NCI-H1694 (cell line): ENCODE measurements at regions not wholly inside any gene's neighbourhood (a gene's known extent, or its start where the extent isn't known, plus 50 kb on each side); places are given as distances from the start of the nearest gene placed in this dataset.
"Not testable (repeated sequence)": the region's sequence is repeated elsewhere in the genome, so short reads cannot be mapped to it uniquely, and the experiment has no call there.

ENCODE experiments used
- DNase-seq: peaks from one replicate; lab custom pipeline; 2025; lab: John Stamatoyannopoulos, UW

- no peak for DNase-seq
Observed at GRCh38 chr5:92283521-92283920, 900.4 kb upstream of the ARRDC3 start.

GRCh38 chr5:92271750-92272149, 888.6 kb upstream of the ARRDC3 start:
- DNase-seq, result not testable (repeated sequence)

GRCh38 chr5:92268343-92268742, 885.2 kb upstream of the ARRDC3 start:
- DNase-seq, result no peak

- no peak for DNase-seq
Observed at GRCh38 chr5:92267830-92268229, 884.7 kb upstream of the ARRDC3 start.

- no peak for DNase-seq
Observed at GRCh38 chr5:92265804-92266203, 882.7 kb upstream of the ARRDC3 start.

DNA sequence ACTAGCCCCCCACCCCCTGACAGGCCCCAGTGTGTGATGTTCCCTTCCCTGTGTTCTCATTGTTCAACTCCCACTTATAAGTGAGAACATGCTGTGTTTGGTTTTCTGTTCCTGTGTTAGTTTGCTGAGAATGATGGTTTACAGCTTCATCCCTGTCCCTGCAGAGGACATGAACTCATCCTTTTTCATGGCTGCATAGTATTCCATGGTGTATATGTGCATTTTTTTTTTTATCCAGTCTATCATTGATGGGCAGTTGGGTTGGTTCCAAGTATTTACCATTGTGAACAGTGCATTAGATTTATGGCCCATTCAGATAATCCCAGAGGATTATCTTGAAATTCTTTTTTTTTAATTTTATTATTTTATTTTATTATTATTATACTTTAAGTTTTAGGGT, 872.5 kb upstream of the ARRDC3 start:
- not testable (repeated sequence) for DNase-seq

- DNase-seq, result no peak
Observed at GRCh38 chr5:92248518-92248917, 865.4 kb upstream of the ARRDC3 start.

DNA sequence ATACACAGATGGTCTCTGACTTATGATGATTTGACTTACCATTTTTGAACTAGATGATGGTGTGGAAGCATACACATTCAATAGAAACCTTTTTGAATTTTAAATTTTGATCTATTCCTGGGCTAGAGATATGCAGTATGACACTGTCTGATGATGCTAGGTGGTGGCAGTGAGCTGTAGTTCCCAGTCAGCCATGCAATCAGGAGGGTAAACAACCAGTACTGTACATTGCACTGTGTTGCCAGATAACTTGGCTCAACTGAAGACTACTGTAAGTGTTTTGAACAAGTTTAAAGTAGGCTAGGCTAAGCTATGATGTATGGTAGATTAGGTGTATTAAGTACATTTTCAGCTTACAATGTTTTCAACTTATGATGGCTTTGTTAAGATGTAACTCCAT, 859.1 kb upstream of the ARRDC3 start:
- no peak for DNase-seq

DNA sequence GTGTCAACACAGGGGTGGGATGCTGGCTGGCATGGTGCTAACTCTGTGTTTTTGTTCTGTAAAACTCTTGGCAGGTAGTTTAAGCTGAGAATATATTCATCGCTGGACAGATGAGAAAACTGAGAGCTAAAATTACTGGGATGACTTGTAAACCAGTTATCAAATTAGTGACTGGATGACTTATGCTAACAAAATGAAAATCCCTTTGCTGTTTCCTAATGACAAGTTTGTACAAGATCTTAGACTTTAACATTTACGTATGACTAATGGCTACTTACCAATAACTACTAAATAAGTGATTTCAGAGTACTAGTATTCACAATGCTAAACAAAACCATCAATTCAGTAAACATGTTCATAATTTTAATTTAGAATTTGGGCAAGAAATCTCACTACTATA, 854.8 kb upstream of the ARRDC3 start:
- DNase-seq, result no peak

DNA sequence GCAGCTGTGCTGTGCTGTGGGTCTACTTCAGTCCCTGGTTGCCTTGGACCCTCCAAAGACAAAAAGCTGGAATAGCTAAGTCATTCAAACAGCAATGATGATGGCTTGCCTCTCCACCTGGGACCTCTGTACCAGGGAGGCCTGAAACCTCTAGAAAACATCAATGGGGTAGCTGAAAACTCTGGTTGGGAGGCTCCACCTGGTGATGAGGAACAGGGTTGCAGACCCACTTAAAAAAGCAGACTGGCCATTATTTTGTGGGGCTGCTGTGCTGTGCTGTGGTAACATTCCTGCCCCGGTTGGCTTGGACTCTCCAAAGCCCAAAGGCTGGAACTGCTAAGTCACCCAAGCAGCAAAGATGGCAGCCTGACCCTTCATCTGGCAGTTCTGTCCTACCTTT, 839.3 kb upstream of the ARRDC3 start:
- DNase-seq, result no peak

DNA sequence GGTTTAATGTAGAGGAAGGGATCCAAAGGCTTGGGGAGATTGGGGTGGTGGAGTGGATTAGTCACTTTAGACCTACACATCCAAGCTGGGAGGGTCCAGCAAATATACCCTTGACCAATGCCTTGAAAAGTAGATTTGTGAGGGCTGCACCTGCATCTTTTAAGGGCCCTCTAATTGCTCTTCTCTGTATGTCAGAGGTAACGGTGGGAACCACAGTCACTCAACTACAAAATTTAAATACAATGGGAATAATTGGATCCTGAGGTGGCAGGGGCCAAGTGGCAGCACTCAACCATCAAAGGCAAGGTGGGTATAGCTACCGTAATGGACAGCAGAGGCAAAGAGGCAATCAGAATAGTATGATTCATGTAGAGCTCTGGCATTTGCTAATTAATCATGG, 833.7 kb upstream of the ARRDC3 start:
- DNase-seq, result not testable (repeated sequence)

DNA sequence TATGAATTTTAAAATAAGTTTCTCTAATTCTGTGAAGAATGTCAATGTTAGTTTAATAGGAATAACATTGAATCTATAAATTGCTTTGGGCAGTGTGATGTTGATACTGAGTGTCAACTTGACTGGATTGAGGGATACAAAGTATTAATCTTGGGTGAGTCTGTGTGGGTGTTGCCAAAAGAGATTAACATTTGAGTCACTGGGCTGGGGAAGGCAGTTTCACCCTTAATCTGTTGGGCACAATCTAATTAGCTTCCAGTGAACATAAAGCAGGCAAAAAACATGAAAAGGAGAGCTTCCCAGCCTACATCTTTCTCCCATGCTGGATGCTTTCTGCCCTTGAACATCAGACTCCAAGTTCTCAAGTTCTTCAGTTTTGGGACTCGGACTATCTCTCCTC, 832.0 kb upstream of the ARRDC3 start:
- DNase-seq, result no peak

DNA sequence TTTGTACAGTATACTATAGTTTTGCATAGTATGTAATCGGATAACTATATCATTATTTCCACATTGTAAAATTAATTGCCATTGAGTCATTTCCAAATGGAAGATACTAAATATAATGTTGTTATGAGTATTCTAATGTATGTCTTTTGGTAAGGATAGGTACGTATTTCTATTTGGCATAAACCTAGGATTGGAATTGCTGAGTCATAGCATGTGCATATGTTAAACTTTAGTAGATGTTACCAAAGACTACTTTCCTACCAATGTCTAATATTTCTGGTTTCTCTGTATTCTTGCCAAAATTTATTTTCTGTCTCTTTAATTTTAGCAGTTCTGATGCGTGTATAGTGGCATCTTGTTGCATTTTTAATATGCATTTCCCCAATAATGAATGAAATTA, 825.1 kb upstream of the ARRDC3 start:
- DNase-seq, result no peak

GRCh38 chr5:92207151-92207550, 824.0 kb upstream of the ARRDC3 start:
- DNase-seq, result no peak

DNA sequence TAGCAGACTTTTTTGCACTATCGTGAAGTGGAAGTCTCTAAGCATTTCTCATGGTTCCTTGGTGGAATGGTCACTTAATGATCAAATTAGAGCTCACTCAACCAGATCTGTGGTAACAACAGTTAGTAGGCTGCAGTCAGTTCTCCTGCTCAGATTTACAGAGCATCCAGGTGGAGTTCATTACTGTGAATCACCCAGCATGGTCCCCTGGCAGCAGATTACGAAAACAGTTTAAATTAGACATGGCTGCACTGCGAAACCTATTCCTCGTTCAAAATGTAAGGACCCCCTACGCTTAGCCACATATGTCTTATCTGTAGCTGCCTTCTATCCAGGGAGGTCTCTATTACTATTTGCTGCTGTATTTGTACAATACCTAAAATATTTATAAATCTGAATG, 823.6 kb upstream of the ARRDC3 start:
- DNase-seq, result no peak

- not testable (repeated sequence) for DNase-seq
Observed at GRCh38 chr5:92199035-92199434, 815.9 kb upstream of the ARRDC3 start.

- no peak for DNase-seq
Observed at GRCh38 chr5:92181656-92182055, 798.5 kb upstream of the ARRDC3 start.

DNA sequence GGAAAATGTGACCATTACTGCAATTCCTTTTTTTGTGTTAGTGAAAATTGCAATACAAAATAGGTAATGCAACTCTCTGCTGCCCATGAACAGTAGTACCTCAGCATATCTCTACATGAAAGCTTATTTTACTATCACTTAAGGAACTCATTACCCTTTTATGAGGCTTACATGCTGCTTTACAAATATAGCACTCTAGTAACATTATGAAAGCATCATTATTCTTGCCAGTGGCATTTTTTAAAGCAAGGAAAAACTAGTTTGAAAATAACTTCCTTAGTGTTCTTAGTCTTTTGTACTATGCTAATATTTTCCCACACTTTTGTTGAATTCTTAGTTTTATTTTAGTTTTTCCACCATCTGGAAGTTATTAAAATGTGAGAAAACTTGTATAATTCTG, 797.3 kb upstream of the ARRDC3 start:
- no peak for DNase-seq

DNA sequence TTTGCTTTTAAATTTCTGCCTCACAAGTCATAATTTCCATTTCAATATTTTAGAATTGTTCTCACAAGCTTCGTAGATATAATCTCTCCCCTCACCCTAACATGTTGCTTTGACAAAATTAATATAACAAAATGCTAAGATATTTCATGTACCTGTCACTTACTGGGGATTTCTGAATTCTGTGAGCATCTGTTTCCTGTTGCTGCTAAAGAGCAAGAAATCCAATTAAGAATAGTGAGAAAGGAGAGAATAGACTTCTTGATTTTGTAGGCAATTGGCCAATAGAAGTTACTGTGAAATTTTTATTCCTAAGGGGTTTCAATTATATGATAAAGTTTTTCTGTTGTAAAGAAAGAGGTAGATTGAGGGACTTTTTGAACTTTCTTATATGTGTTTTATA, 796.5 kb upstream of the ARRDC3 start:
- no peak for DNase-seq

- no peak for DNase-seq
Observed at GRCh38 chr5:92177926-92178487, 794.9 kb upstream of the ARRDC3 start.

GRCh38 chr5:92163906-92164305, 780.8 kb upstream of the ARRDC3 start:
- no peak for DNase-seq

DNA sequence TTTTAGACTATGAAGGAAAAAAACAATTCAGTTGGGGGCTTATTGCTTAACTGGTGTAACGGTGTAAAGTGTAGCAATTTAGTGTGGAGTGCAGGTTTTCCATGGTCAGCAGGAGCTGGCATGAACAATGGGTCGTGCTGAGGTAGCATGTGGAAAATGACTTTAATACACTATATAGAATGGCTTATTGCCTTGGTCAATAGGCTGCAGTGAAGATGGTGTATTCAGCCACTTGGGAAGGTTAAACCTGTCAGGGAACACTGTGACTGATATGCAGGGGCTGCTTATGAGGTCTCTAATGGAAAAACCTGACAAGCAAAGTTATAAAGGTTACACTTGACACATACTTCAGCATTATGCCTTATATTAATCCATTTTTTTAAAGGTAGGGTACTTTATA, 764.7 kb upstream of the ARRDC3 start:
- DNase-seq, result no peak

GRCh38 chr5:92147266-92147665, 764.1 kb upstream of the ARRDC3 start:
- DNase-seq, result no peak

DNA sequence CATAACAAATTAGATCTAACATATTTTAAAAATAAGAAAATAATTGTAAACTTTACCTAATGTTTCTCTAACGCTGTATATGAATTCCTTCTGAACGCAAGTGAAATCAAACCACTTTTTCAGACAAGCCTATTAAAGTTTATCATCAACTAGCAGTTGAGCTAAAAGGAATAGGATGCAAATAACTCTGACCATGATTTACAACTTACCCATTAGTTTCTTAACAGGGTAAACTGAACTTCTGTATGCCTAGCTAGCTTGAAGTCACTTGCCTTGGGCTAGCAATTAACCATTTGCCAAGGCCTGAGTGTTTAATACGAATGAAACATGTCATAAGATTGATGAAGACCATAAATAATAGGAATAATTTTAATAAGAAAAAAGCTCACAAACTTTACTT, 762.7 kb upstream of the ARRDC3 start:
- DNase-seq, result no peak

DNA sequence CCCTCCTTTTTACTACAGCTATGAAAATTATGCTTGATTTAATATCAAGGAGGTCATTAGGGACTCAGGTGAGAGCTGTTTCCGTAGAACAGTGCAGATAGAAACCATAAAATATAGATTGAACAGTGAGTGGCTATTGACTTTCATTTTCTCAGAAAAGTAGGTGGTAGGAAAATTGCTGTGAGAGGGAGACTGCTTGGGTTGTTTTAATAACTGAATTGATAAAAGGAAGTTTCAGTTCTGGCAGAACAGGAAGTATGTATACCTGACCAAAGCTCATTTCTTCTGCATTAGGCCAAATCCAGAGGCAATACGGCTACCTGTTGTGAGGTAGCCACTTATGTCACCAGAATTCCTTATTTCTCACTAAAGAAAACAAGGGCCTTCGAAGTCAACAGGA, 761.7 kb upstream of the ARRDC3 start:
- DNase-seq, result no peak
